A673 (cell line): ENCODE measurements at regions not wholly inside any gene's neighbourhood (a gene's known extent, or its start where the extent isn't known, plus 50 kb on each side); places are given as distances from the start of the nearest gene placed in this dataset.
A peak's percentile ranks its signal among the peaks of the same experiment; 100 is the strongest.

Source experiments
- BruUV-seq: library from RNA; stranded (reverse); fragments of 400-500 nt; replicated peaks from 2 replicates; lab custom pipeline; 2021; lab: Mats Ljungman, UMichigan
- CTCF ChIA-PET: fragments of 300-600 bp; sonication (Branson Sonifier 250); formaldehyde crosslinking; loops from one replicate; lab custom pipeline; 2022; ENCODE audit warnings: antibody characterized with exemption; lab: Charles Lee
- POLR2A ChIA-PET: fragments of 300-600 bp; sonication (Branson Sonifier 250); formaldehyde crosslinking; loops from one replicate; lab custom pipeline; 2022; ENCODE audit warnings: antibody characterized with exemption; ENCODE audit not compliant: low non-redundant PET; lab: Charles Lee
- DNase-seq: peaks from one replicate; pipeline ENCODE4 v3.0.0-alpha.2; 2015; ENCODE audit warnings: low spot score
- H3K27ac ChIP-seq: fragments of 200-600 bp; sonication (generic); 2 replicates; pipeline ENCODE4 v1.5.1; 2016; ENCODE audit warnings: mixed run types, low read depth, mild to moderate bottlenecking, mixed read lengths, antibody characterized with exemption, low read length; ENCODE audit not compliant: poor library complexity, severe bottlenecking
- H3K27me3 ChIP-seq: fragments of 200-600 bp; sonication (generic); replicated peaks from 2 replicates; pipeline ENCODE4 v1.6.1; 2017; ENCODE audit warnings: mixed run types, low read depth, mild to moderate bottlenecking, mixed read lengths, antibody characterized with exemption, low read length; ENCODE audit not compliant: insufficient read depth, poor library complexity
- H3K36me3 ChIP-seq: fragments of 200-600 bp; sonication (generic); 2 replicates; pipeline ENCODE4 v1.6.1; 2016; ENCODE audit warnings: mixed run types, mild to moderate bottlenecking, mixed read lengths, antibody characterized with exemption, low read length; ENCODE audit not compliant: insufficient read depth, poor library complexity, severe bottlenecking
- H3K4me1 ChIP-seq: fragments of 200-600 bp; sonication (generic); 2 replicates; pipeline ENCODE4 v1.6.1; 2017; ENCODE audit warnings: mixed run types, mild to moderate bottlenecking, mixed read lengths, antibody characterized with exemption, low read length; ENCODE audit not compliant: insufficient read depth, poor library complexity, severe bottlenecking
- H3K4me3 ChIP-seq: fragments of 200-600 bp; sonication (generic); 2 replicates; pipeline ENCODE4 v1.5.1; 2016; ENCODE audit warnings: low read depth, mixed run types, mild to moderate bottlenecking, mixed read lengths, low read length; ENCODE audit not compliant: poor library complexity, severe bottlenecking
- H3K9me3 ChIP-seq: fragments of 200-600 bp; sonication (generic); 2 replicates; pipeline ENCODE4 v1.6.1; 2016; ENCODE audit warnings: mixed run types, low read depth, mild to moderate bottlenecking, mixed read lengths, antibody characterized with exemption, low read length; ENCODE audit not compliant: poor library complexity, severe bottlenecking
- EZH2 ChIP-seq: fragments of 200-600 bp; sonication (generic); IDR thresholded peaks from 2 replicates; pipeline ENCODE4 v1.6.1; 2017; ENCODE audit warnings: borderline replicate concordance, low read depth, mild to moderate bottlenecking, mixed read lengths, antibody characterized with exemption, low read length; ENCODE audit not compliant: poor library complexity, severe bottlenecking
- intact Hi-C: fragments of 100-400 bp; cut with micrococcal nuclease; formaldehyde crosslinking; loops from one replicate; pipeline ENCODE4 v1.10.0; 2022; ENCODE audit not compliant: unreplicated experiment
- TF ChIP-seq, protein P1 (sequence below): fragments of 300-800, 200-600 bp; sonication (generic); conservative IDR thresholded peaks from 2 replicates; pipeline ENCODE4 v1.5.1; 2017; ENCODE audit warnings: low read depth, mild to moderate bottlenecking, antibody characterized with exemption, low read length, moderate library complexity, mixed read lengths

DNA sequence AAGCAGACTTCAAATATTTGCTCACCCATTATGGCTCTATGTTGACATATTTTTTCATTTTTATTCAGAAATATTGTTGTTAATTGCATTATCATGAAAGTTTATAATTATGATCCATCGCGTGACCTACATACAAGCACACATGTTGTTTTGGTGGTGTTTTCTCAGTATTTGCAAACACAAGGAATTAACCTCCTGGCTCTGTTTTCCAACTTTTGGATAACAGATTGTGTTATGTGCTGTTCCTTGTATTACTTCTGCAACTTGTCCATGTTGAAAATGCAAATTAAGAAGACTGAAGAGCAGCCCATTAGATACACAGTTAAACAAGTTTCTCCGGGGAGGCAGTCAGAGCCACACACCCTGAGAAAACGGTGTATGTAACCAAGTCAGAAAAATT is 201.2 kb downstream of the SEC23A start:
- Histone ChIP-seq H3K36me3 (no peaks in the 10 kb centered on the region), H3K27ac (no peak overlapping the region), H3K4me1 (no peaks in the 10 kb centered on the region), H3K4me3 (no peak overlapping the region), H3K9me3 (no peaks in the 10 kb centered on the region), H3K27me3 (no peaks in the 10 kb centered on the region)
- BruUV-seq, result no TSS peak
- TF ChIP-seq, protein P1, sequence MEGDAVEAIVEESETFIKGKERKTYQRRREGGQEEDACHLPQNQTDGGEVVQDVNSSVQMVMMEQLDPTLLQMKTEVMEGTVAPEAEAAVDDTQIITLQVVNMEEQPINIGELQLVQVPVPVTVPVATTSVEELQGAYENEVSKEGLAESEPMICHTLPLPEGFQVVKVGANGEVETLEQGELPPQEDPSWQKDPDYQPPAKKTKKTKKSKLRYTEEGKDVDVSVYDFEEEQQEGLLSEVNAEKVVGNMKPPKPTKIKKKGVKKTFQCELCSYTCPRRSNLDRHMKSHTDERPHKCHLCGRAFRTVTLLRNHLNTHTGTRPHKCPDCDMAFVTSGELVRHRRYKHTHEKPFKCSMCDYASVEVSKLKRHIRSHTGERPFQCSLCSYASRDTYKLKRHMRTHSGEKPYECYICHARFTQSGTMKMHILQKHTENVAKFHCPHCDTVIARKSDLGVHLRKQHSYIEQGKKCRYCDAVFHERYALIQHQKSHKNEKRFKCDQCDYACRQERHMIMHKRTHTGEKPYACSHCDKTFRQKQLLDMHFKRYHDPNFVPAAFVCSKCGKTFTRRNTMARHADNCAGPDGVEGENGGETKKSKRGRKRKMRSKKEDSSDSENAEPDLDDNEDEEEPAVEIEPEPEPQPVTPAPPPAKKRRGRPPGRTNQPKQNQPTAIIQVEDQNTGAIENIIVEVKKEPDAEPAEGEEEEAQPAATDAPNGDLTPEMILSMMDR, result no peak
- no peak for TF ChIP-seq EZH2
- DNase-seq, result no peak
- intact Hi-C loops, result no loop called here
- ChIA-PET CTCF (no interaction called here), POLR2A (no interaction called here)

DNA sequence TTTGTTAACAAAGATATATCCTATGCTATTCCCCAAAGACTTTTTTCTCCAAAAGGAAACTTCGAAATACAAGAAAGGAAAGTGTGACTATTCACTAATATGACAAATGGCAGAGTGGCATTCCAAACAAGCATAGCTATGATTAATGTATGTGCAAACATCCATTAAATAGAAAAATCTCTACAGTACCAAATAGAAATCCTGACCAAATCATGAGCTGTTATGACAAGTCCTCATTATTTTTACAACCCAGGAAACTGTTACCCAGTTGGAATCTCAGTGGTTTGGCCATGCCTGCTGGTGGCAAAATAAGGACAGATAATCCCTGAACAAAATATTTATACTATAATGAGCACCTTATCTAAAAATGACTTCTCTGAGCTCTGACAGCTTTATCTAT is 202.1 kb downstream of the SEC23A start:
- H3K36me3 ChIP-seq, result no peaks in the 10 kb centered on the region
- no peaks in the 10 kb centered on the region for H3K4me1 ChIP-seq
- H3K27ac ChIP-seq, result no peak overlapping the region
- DNase-seq, result peak; percentile 2
- H3K9me3 ChIP-seq, result no peaks in the 10 kb centered on the region
- POLR2A ChIA-PET, result no interaction called here
- intact Hi-C loops, result no loop called here
- no TSS peak for BruUV-seq
- no peak overlapping the region for H3K4me3 ChIP-seq
- no peaks in the 10 kb centered on the region for H3K27me3 ChIP-seq
- CTCF ChIA-PET, result no interaction called here
- TF ChIP-seq EZH2, result no peak
- TF ChIP-seq, protein P1, result no peak

DNA sequence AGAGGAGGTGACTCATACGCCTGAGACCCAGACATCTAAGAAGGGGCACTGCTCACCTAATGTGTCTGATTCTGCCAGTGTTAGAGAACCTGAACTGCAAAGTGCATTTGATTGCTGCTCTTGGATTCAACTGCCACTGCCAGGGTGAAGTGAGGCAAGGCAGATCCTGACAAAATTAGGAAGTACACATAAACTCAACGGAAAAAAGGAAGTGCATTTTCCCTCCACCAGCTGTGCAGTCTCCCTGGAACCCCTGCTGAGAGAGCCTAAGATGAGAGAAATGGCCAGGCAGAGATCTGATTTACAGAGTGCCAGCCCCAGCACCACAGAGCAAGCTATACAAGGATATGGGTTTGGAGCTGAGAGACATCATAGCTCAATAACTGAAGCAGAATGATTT is 215.3 kb downstream of the SEC23A start:
- ChIA-PET POLR2A (no interaction called here), CTCF (no interaction called here)
- H3K4me1 ChIP-seq, result no peaks in the 10 kb centered on the region
- H3K27ac ChIP-seq, result no peak overlapping the region
- H3K36me3 ChIP-seq, result no peaks in the 10 kb centered on the region
- intact Hi-C loops, result no loop called here
- no peaks in the 10 kb centered on the region for H3K9me3 ChIP-seq
- no peak overlapping the region for H3K4me3 ChIP-seq
- BruUV-seq, result no TSS peak
- TF ChIP-seq EZH2, result no peak
- TF ChIP-seq, protein P1, result no peak
- H3K27me3 ChIP-seq, result no peaks in the 10 kb centered on the region
- DNase-seq, result peak; percentile 43
